Duodenal mucosa (tissue), 2 donors: ENCODE measurements at regions not wholly inside any gene's neighbourhood (a gene's known extent, or its start where the extent isn't known, plus 50 kb on each side); places are given as distances from the start of the nearest gene placed in this dataset.

Source experiments
- H3K27ac ChIP-seq: one replicate; pipeline ENCODE4 v1.7.0; 2013; ENCODE audit warnings: low read depth, low read length
- H3K27me3 ChIP-seq, 2 donors: one replicate each; pipeline ENCODE4 v1.7.0; 2013; ENCODE audit warnings: low read length in 2 of 2, control low read depth in 1 of 2; ENCODE audit not compliant: insufficient read depth in 2 of 2, control insufficient read depth in 1 of 2
- H3K36me3 ChIP-seq, 2 donors: one replicate each; pipeline ENCODE4 v1.7.0; 2013; ENCODE audit warnings: low read length in 2 of 2, control low read depth in 1 of 2; ENCODE audit not compliant: insufficient read depth in 2 of 2, control insufficient read depth in 1 of 2
- H3K4me1 ChIP-seq, 2 donors: one replicate each; pipeline ENCODE4 v1.7.0; 2013; ENCODE audit warnings: low read length in 2 of 2, control low read depth in 1 of 2; ENCODE audit not compliant: insufficient read depth in 2 of 2, control insufficient read depth in 1 of 2
- H3K4me3 ChIP-seq, 2 donors: one replicate each; pipeline ENCODE4 v1.7.0; 2013; ENCODE audit warnings: low read length in 2 of 2, low read depth in 1 of 2
- H3K9ac ChIP-seq, 2 donors: one replicate each; pipeline ENCODE4 v1.7.0; 2013; ENCODE audit warnings: low read length in 2 of 2, low read depth in 1 of 2
- H3K9me3 ChIP-seq, 2 donors: one replicate each; pipeline ENCODE4 v1.7.0; 2013; ENCODE audit warnings: low read length in 2 of 2, control low read depth in 1 of 2; ENCODE audit not compliant: control insufficient read depth in 1 of 2

DNA sequence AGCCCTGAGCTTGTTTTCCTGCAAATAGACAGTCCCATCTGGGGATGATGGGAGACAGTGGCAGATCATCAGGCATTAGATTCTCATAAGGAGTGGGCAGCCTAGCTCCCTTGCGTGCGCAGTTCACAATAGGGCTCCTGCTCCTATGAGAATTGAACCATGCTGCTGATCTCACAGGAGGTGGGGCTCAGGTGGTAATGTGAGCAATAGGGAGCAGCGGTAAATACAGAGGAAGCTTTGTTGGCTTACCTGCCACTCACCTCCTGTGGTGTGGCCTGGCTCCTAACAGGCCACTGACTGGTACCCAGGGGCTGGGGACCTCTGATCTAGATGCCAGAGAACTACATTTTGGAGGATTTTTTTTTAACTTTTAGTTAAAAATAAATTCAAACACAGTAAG lies 434.8 kb upstream of the MKI67 start:
- Histone ChIP-seq H3K4me3 (no peak overlapping the region), H3K9me3 (peaks cover 0 to 4% of the 10 kb centered on the region in 2 donors), H3K36me3 (no peaks in the 10 kb centered on the region), H3K27me3 (no peaks in the 10 kb centered on the region), H3K27ac (no peak overlapping the region), H3K9ac (no peak overlapping the region), H3K4me1 (no peaks in the 10 kb centered on the region)

- H3K36me3 ChIP-seq = no peaks in the 10 kb centered on the region
- H3K27ac ChIP-seq = no peak overlapping the region
- H3K9me3 ChIP-seq = peaks cover 0 to 4% of the 10 kb centered on the region in 2 donors
- no peak overlapping the region for H3K4me3 ChIP-seq
- no peak overlapping the region for H3K9ac ChIP-seq
- peaks cover 4% of the 10 kb centered on the region in 2 donors for H3K27me3 ChIP-seq
- no peaks in the 10 kb centered on the region for H3K4me1 ChIP-seq
Measured at GRCh38 chr10:128563387-128563786, 437.2 kb upstream of the MKI67 start.

- Histone ChIP-seq H3K27ac (no peak overlapping the region), H3K27me3 (peaks cover 4% of the 10 kb centered on the region in 2 donors), H3K4me3 (no peak overlapping the region), H3K36me3 (no peaks in the 10 kb centered on the region), H3K9ac (no peak overlapping the region), H3K9me3 (peaks cover 0 to 4% of the 10 kb centered on the region in 2 donors), H3K4me1 (no peaks in the 10 kb centered on the region)
Measured at GRCh38 chr10:128563904-128564303, 437.7 kb upstream of the MKI67 start.

GRCh38 chr10:128566361-128566968 lies 440.2 kb upstream of the MKI67 start:
- H3K27ac ChIP-seq = no peak overlapping the region
- no peak overlapping the region for H3K4me3 ChIP-seq
- H3K9ac ChIP-seq = no peak overlapping the region
- no peaks in the 10 kb centered on the region for H3K4me1 ChIP-seq
- H3K27me3 ChIP-seq = peaks cover 4% of the 10 kb centered on the region in 2 donors
- peaks cover 0 to 4% of the 10 kb centered on the region in 2 donors for H3K9me3 ChIP-seq
- H3K36me3 ChIP-seq = no peaks in the 10 kb centered on the region

GRCh38 chr10:128567551-128567950 lies 441.3 kb upstream of the MKI67 start:
- peaks cover 4% of the 10 kb centered on the region in 2 donors for H3K27me3 ChIP-seq
- no peak overlapping the region for H3K27ac ChIP-seq
- no peaks in the 10 kb centered on the region for H3K4me1 ChIP-seq
- H3K9ac ChIP-seq = no peak overlapping the region
- no peaks in the 10 kb centered on the region for H3K36me3 ChIP-seq
- no peak overlapping the region for H3K4me3 ChIP-seq
- peaks cover 0 to 4% of the 10 kb centered on the region in 2 donors for H3K9me3 ChIP-seq

- no peak overlapping the region for H3K27ac ChIP-seq
- H3K9ac ChIP-seq = no peak overlapping the region
- no peaks in the 10 kb centered on the region for H3K36me3 ChIP-seq
- H3K4me1 ChIP-seq = no peaks in the 10 kb centered on the region
- H3K27me3 ChIP-seq = peaks cover 4% of the 10 kb centered on the region in 2 donors
- H3K4me3 ChIP-seq = no peak overlapping the region
- no peaks in the 10 kb centered on the region for H3K9me3 ChIP-seq
Measured at GRCh38 chr10:128568041-128568440, 441.8 kb upstream of the MKI67 start.

DNA sequence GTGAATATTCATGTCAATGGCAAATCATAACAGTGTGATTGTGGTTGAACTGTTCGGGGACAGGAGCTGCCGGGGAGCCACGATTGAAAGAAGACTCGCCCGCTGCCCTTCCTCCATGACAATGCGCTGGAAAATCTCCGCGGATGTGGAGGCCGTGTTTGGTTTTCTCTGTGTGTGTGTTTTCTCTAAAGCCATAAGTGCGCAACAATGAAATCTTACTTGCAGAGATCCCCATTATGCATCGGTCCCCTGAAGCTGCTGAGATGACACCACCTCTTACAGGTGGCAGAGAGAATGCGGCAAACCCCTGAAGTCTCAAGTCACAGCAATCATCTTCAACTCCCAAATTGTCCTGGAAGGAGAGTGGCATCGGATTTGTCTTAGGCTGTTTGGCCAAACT lies 442.3 kb upstream of the MKI67 start:
- Histone ChIP-seq H3K4me1 (no peaks in the 10 kb centered on the region), H3K9ac (no peak overlapping the region), H3K27me3 (peaks cover 4% of the 10 kb centered on the region in 2 donors), H3K27ac (no peak overlapping the region), H3K4me3 (no peak overlapping the region), H3K36me3 (no peaks in the 10 kb centered on the region), H3K9me3 (no peaks in the 10 kb centered on the region)

- Histone ChIP-seq H3K9me3 (no peaks in the 10 kb centered on the region), H3K9ac (no peak overlapping the region), H3K27me3 (peaks cover 4% of the 10 kb centered on the region in 2 donors), H3K36me3 (no peaks in the 10 kb centered on the region), H3K4me1 (no peaks in the 10 kb centered on the region), H3K4me3 (no peak overlapping the region), H3K27ac (no peak overlapping the region)
Measured at GRCh38 chr10:128568990-128569945, 443.0 kb upstream of the MKI67 start.

DNA sequence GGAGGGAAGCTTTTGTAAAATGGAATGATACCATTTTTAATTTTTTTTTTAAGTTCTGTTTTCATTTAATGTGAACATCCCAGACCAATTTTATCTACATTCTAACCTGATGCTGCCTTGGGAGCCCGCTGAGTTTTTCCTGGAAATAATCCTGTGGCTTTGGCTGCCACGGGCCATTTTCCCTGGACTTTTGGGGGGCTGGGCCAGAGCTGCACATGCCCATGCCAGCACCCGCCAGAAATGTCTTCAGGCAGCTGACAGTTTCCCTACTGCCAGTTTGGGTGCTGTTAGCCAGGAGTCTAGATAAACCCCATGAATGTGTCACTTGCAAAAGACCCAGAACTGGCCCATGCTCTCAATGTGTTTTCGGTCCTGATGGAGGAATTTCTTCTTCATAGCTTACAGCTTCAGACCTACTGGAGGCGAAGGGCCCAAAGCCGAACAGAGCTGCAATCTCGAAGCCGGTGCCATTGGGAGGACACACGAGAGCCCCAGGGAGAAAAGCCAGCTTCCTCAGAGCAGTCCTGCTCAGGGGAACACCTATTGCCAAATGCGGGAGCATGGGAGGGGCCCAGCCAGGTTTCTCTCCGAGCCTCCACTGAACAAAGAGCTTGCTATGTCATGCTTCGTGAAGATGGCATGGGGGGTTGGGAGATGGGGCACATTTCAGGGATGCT lies 444.2 kb upstream of the MKI67 start:
- Histone ChIP-seq H3K27ac (no peak overlapping the region), H3K9ac (no peak overlapping the region), H3K27me3 (peaks cover 4% of the 10 kb centered on the region in 2 donors), H3K4me1 (no peaks in the 10 kb centered on the region), H3K9me3 (no peaks in the 10 kb centered on the region), H3K36me3 (no peaks in the 10 kb centered on the region), H3K4me3 (no peak overlapping the region)

DNA sequence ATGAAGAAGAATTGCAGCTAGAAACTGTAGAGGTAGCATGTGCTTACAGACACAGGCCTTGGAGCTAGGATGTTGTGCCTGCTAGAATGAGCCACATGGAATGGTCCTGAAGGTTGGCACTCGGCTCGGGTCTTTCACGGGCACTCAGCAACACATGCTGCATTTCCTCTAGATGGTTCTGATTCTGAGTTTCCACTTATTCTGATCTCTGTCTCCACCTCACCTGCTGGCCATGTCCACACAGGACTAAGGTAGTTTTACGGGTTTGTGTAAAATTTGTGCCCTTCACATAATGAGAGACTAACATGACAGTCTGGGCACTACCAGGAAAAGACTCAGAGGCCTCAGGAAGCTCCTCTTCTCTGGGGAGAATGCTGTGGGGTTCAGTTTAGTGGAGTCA lies 444.8 kb upstream of the MKI67 start:
- Histone ChIP-seq H3K27me3 (peaks cover 3 to 4% of the 10 kb centered on the region in 2 donors), H3K4me3 (no peak overlapping the region), H3K36me3 (no peaks in the 10 kb centered on the region), H3K4me1 (no peaks in the 10 kb centered on the region), H3K9ac (no peak overlapping the region), H3K9me3 (no peaks in the 10 kb centered on the region), H3K27ac (no peak overlapping the region)
